ENCODE measurements at regions not wholly inside any gene's neighbourhood (a gene's known extent, or its start where the extent isn't known, plus 50 kb on each side); places are given as distances from the start of the nearest gene placed in this dataset.

DNA sequence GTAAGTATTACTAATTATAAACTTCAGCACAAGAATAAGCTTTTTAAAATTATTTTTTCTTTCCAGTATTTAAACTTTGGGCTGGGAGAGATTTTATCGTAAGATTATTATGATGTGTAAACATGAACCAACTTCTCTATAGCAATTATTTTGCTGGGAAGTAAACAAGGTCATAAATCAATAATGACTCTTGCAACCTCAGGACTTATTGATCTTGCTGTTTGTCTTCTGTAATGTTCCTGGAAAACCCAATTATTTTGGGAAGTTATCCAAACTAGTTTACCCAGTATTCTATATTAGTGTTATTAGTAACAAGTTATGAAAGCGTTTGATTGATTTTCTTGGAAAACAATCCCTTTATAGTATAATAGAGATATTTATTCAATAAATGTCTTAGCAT lies 174.9 kb downstream of the PPP1R2C start:
- no peaks in the 10 kb centered on the region for H3K4me1 ChIP-seq (ENCODE audit: insufficient read depth)
- WGBS, 3 donors = 83 to 86% (median 85%) methylated on average over 2 of the region's 2 CpGs
- no peaks in the 10 kb centered on the region for H3K9me3 ChIP-seq
- H3K36me3 ChIP-seq = no peaks in the 10 kb centered on the region
- no peak for TF ChIP-seq POLR2A (IDR thresholded peaks at IDR 0.05)
- TF ChIP-seq EP300 (IDR thresholded peaks at IDR 0.05) = no peak
- TF ChIP-seq, protein P1, sequence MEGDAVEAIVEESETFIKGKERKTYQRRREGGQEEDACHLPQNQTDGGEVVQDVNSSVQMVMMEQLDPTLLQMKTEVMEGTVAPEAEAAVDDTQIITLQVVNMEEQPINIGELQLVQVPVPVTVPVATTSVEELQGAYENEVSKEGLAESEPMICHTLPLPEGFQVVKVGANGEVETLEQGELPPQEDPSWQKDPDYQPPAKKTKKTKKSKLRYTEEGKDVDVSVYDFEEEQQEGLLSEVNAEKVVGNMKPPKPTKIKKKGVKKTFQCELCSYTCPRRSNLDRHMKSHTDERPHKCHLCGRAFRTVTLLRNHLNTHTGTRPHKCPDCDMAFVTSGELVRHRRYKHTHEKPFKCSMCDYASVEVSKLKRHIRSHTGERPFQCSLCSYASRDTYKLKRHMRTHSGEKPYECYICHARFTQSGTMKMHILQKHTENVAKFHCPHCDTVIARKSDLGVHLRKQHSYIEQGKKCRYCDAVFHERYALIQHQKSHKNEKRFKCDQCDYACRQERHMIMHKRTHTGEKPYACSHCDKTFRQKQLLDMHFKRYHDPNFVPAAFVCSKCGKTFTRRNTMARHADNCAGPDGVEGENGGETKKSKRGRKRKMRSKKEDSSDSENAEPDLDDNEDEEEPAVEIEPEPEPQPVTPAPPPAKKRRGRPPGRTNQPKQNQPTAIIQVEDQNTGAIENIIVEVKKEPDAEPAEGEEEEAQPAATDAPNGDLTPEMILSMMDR (IDR thresholded peaks at IDR 0.05) = no peak
- no peak for DNase-seq
- H3K27ac ChIP-seq = no peak overlapping the region
- no peak overlapping the region for H3K4me3 ChIP-seq
- H3K27me3 ChIP-seq = no peaks in the 10 kb centered on the region
- intact Hi-C loops (cut with DNase I) = no loop called here

DNA sequence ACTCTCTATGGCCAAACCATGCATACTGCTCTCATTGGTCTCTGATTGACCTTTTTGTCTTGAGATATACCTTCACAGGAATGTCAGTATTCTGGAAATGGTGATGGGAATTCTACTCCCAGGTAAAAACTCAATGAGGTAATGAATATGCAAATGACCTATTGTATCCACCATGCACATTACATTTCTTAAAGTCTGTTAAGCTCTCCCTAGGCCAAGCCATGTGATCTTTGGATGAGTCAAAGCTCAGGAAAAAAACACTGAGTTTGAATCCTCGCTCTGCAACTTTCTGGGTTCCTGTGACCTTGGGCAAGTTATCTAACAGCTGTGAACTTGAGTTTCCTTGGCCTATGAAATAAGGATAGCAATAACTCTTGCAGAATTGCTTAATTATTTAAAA lies 175.4 kb downstream of the PPP1R2C start:
- 13 to 32% (median 14%) methylated on average over 1 of the region's 1 CpG for WGBS, 3 donors
- Histone ChIP-seq H3K4me1 (ENCODE audit: insufficient read depth) (no peaks in the 10 kb centered on the region), H3K36me3 (no peaks in the 10 kb centered on the region), H3K9me3 (no peaks in the 10 kb centered on the region), H3K27ac (no peak overlapping the region), H3K4me3 (no peak overlapping the region), H3K27me3 (no peaks in the 10 kb centered on the region)
- TF ChIP-seq, protein P1 (IDR thresholded peaks at IDR 0.05) = no peak
- TF ChIP-seq EP300 (IDR thresholded peaks at IDR 0.05) (no peak), POLR2A (IDR thresholded peaks at IDR 0.05) (no peak)
- DNase-seq = no peak
- intact Hi-C loops (cut with DNase I) = no loop called here

DNA sequence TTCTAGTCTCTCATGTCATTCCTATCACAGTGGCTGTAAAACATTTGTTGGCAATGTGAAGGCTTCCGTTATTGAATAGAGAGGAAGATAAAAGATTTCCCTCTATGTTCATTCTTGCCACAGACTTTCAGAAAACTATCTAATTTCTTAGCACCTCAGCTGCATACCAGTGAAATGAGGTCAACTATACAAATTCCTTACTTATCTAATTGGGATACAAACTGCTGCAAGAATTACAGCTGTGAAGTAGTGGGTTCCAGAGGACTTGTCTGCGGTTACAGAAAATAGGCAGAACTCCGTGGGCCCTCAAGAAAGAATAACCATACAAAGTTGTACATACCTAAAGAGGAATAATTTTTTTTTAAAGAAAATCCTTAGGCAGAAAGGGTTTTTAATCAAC lies 175.8 kb downstream of the PPP1R2C start:
- intact Hi-C loops (cut with DNase I) = no loop called here
- no peak for TF ChIP-seq POLR2A (IDR thresholded peaks at IDR 0.05)
- TF ChIP-seq, protein P1 (IDR thresholded peaks at IDR 0.05) = no peak
- no peak for TF ChIP-seq EP300 (IDR thresholded peaks at IDR 0.05)
- no peak overlapping the region for H3K27ac ChIP-seq
- H3K36me3 ChIP-seq = no peaks in the 10 kb centered on the region
- no peak for DNase-seq
- no peaks in the 10 kb centered on the region for H3K4me1 ChIP-seq (ENCODE audit: insufficient read depth)
- H3K9me3 ChIP-seq = no peaks in the 10 kb centered on the region
- WGBS, 3 donors = 32 to 44% (median 41%) methylated on average over 3 of the region's 3 CpGs
- H3K27me3 ChIP-seq = no peaks in the 10 kb centered on the region
- no peak overlapping the region for H3K4me3 ChIP-seq

DNA sequence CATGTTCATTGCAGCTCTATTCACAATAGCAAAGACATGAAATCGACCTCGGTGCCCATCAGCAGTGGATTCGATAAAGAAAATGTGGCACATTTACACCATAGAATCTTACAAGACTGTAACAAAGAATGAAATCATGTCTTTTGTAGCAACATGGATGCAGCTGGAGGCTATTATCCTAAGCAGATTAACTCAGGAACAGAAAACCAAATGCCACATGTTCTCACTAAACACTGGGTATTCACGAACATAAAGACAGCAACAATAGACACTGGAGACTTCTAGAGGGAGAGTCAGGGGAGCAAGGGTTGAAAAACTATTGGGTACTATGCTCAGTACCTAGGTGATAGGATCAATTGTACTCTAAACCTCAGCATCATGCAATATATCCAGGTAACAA lies 180.5 kb downstream of the PPP1R2C start:
- no peak for DNase-seq
- Histone ChIP-seq H3K9me3 (no peaks in the 10 kb centered on the region), H3K4me1 (ENCODE audit: insufficient read depth) (no peaks in the 10 kb centered on the region), H3K27ac (no peak overlapping the region), H3K27me3 (no peaks in the 10 kb centered on the region), H3K36me3 (no peaks in the 10 kb centered on the region), H3K4me3 (no peak overlapping the region)
- 73 to 78% (median 78%) methylated on average over 4 of the region's 4 CpGs for WGBS, 3 donors
- TF ChIP-seq EP300 (IDR thresholded peaks at IDR 0.05) (no peak), POLR2A (IDR thresholded peaks at IDR 0.05) (no peak)
- TF ChIP-seq, protein P1 (IDR thresholded peaks at IDR 0.05) = no peak
- intact Hi-C loops (cut with DNase I) = no loop called here
